ENCODE measurements at regions not wholly inside any gene's neighbourhood (a gene's known extent, or its start where the extent isn't known, plus 50 kb on each side); places are given as distances from the start of the nearest gene placed in this dataset.

GRCh38 chr16:76910931-76911330, 280.1 kb upstream of the MON1B start:
- TF ChIP-seq CTCF (IDR thresholded peaks at IDR 0.05; ENCODE audit: control insufficient read depth, extremely low read depth, insufficient read depth), result no peak
- no peak for DNase-seq (ENCODE audit: low read depth)
- H3K4me3 ChIP-seq (ENCODE audit: low read depth, low read length), result no peak overlapping the region

- TF ChIP-seq CTCF (IDR thresholded peaks at IDR 0.05; ENCODE audit: control insufficient read depth, extremely low read depth, insufficient read depth), result no peak
- H3K4me3 ChIP-seq (ENCODE audit: low read depth, low read length), result no peak overlapping the region
- no peak for DNase-seq (ENCODE audit: low read depth)
Observed at GRCh38 chr16:76913046-76913445, 277.9 kb upstream of the MON1B start.

- no peak for TF ChIP-seq CTCF (IDR thresholded peaks at IDR 0.05; ENCODE audit: control insufficient read depth, extremely low read depth, insufficient read depth)
- DNase-seq (ENCODE audit: low read depth), result no peak
- no peak overlapping the region for H3K4me3 ChIP-seq (ENCODE audit: low read depth, low read length)
Observed at GRCh38 chr16:76926042-76926441, 264.9 kb upstream of the MON1B start.

GRCh38 chr16:76926595-76926994, 264.4 kb upstream of the MON1B start:
- H3K4me3 ChIP-seq (ENCODE audit: low read depth, low read length), result no peak overlapping the region
- DNase-seq (ENCODE audit: low read depth), result no peak
- no peak for TF ChIP-seq CTCF (IDR thresholded peaks at IDR 0.05; ENCODE audit: control insufficient read depth, extremely low read depth, insufficient read depth)

- TF ChIP-seq CTCF (IDR thresholded peaks at IDR 0.05; ENCODE audit: control insufficient read depth, extremely low read depth, insufficient read depth), result no peak
- no peak for DNase-seq (ENCODE audit: low read depth)
- no peak overlapping the region for H3K4me3 ChIP-seq (ENCODE audit: low read depth, low read length)
Observed at GRCh38 chr16:76931186-76931585, 259.8 kb upstream of the MON1B start.

GRCh38 chr16:76932541-76933211, 258.3 kb upstream of the MON1B start:
- H3K4me3 ChIP-seq (ENCODE audit: low read depth, low read length), result no peak overlapping the region
- DNase-seq (ENCODE audit: low read depth), result no peak
- TF ChIP-seq CTCF (IDR thresholded peaks at IDR 0.05; ENCODE audit: control insufficient read depth, extremely low read depth, insufficient read depth), result no peak

GRCh38 chr16:76940251-76940650, 250.7 kb upstream of the MON1B start:
- no peak overlapping the region for H3K4me3 ChIP-seq (ENCODE audit: low read depth, low read length)
- no peak for TF ChIP-seq CTCF (IDR thresholded peaks at IDR 0.05; ENCODE audit: control insufficient read depth, extremely low read depth, insufficient read depth)
- no peak for DNase-seq (ENCODE audit: low read depth)
